Pancreas (tissue), 10 donors: ENCODE measurements at regions not wholly inside any gene's neighbourhood (a gene's known extent, or its start where the extent isn't known, plus 50 kb on each side); places are given as distances from the start of the nearest gene placed in this dataset.

Source experiments
- ATAC-seq, 4 donors: fragments of 200-7000 bp; cut with Tn5 transposase; one replicate each; pipeline versions ENCODE4 v1.8.0 to v1.9.1; 2020; ENCODE audit warnings: mild to moderate bottlenecking in 4 of 4, moderate library complexity in 4 of 4
- DNase-seq, 6 donors: peaks; one replicate each; pipeline ENCODE4 v3.0.0-alpha.2; 2020
- FAIRE-seq: peaks from 2 replicates; lab custom pipeline; 2012; peaks lifted over from hg19 to GRCh38; lab: Jason Lieb, UNC
- H3K27ac ChIP-seq, 4 donors: fragments of 200-600 bp; sonication (generic); 1 replicate in 3 of 4; 2 replicates in 1 of 4; pipeline versions ENCODE4 v1.5.0 to v1.8.0; 2020
- H3K27me3 ChIP-seq, 4 donors: fragments of 200-600 bp; one replicate each; pipeline ENCODE4 v1.8.0; 2021
- H3K36me3 ChIP-seq, 3 donors: fragments of 200-600 bp; sonication (generic) in 1 of 3; one replicate each; pipeline versions ENCODE4 v1.5.0 to v1.8.0; 2020 to 2021
- H3K4me1 ChIP-seq, 3 donors: fragments of 200-600 bp; one replicate each; pipeline ENCODE4 v1.8.0; 2021
- H3K4me3 ChIP-seq, 4 donors: fragments of 200-600 bp; sonication (generic) in 2 of 4; one replicate each; pipeline versions ENCODE4 v1.5.0 to v1.8.0; 2020 to 2021
- H3K9me3 ChIP-seq, 4 donors: fragments of 200-600 bp; one replicate each; pipeline ENCODE4 v1.8.0; 2021
- CTCF ChIP-seq, 4 donors: fragments of 200-600 bp; sonication (generic) in 3 of 4; IDR thresholded peaks; one replicate each; pipeline versions ENCODE4 v1.5.0 to v1.8.0; 2021; ENCODE audit warnings: antibody characterized with exemption in 4 of 4
- WGBS, 2 donors: extraction: QIAGEN DNeasy Blood & Tissue Kit; methylation state at CpG; one replicate each; pipeline ENCODE4 v1.1.7; 2013; 5-methylcytosine and 5-hydroxymethylcytosine counted together
- intact Hi-C, 3 donors: fragments of 100-400 bp; cut with DNase I; formaldehyde crosslinking; loops; one replicate each; pipeline versions ENCODE4 v1.11.1 to v1.14.2; 2022
- donor health status: healthy with polysubstance abuse.
- donor health status: DM: no; HTN: no; CAD: no; lungs with moderate emphysema.
- donor health status: DM: no; HTN: no; CAD: no.
- donor health status: control.
- donor health status: control.
- donor health status: Bipolar disorder and iron deficiency.
- donor health status: DM: yes; HTN: yes; CAD: no.
- donor health status: DM: no; HTN: no; CAD: no.
- donor health status: DM: no; HTN: no; CAD: no.
- donor health status: DM: yes; HTN: yes; CAD: no.

DNA sequence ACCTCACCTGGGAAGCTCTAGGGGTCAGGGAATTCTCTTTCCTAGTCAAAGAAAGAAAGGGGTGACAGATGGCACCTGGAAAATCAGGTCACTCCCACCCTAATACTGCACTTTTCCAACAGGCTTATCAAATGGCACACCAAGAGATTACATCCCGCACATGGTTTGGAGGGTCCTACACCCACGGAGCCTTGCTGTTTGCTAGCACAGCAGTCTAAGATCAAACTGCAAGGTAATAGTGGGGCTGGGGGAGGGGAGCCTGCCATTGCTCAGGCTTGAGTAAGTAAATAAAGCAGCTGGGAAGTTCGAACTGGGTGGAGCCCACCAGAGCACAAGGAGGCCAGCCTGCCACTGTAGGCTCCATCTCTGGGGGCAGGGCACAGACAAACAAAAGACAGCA, 2830.6 kb upstream of the OR11H1 start:
- no peak for FAIRE-seq

More for the DNA sequence above, 2830.6 kb upstream of the OR11H1 start:
- no peak for TF ChIP-seq CTCF (IDR thresholded peaks at IDR 0.05)
- 50 to 56% methylated on average over 3 of the region's 3 CpGs for WGBS, 2 donors
- H3K36me3 ChIP-seq: no peaks in the 10 kb centered on the region
- intact Hi-C loops: no loop called here
- H3K9me3 ChIP-seq: no peaks in the 10 kb centered on the region
- peak in 3 of 6 donors; percentile 4 to 31 (median 12) for DNase-seq
- no peak overlapping the region for H3K27ac ChIP-seq
- H3K27me3 ChIP-seq: no peaks in the 10 kb centered on the region
- no peak overlapping the region for H3K4me3 ChIP-seq
- H3K4me1 ChIP-seq: no peaks in the 10 kb centered on the region
- no peak for ATAC-seq
